ENCODE measurements at regions not wholly inside any gene's neighbourhood (a gene's known extent, or its start where the extent isn't known, plus 50 kb on each side); places are given as distances from the start of the nearest gene placed in this dataset.

- H2BK20ac ChIP-seq (ENCODE audit: low read depth, low read length, poor library complexity, severe bottlenecking), result no peak overlapping the region
- H3K23me2 ChIP-seq (ENCODE audit: insufficient read length, low read depth, low read length, poor library complexity, severe bottlenecking), result no peaks in the 10 kb centered on the region
- no peaks in the 10 kb centered on the region for H4K20me1 ChIP-seq (ENCODE audit: control insufficient read depth, insufficient read depth, insufficient read length)
- no CpG with 5 or more reads among the region's 10 CpGs for WGBS (ENCODE audit: extremely low coverage, insufficient read length, low lambda C conversion rate)
- no peaks in the 10 kb centered on the region for H3K4me1 ChIP-seq (ENCODE audit: insufficient read depth, low read length)
- no peak overlapping the region for H3K27ac ChIP-seq (ENCODE audit: insufficient read length, low read depth, low read length)
- peaks cover 55 to 60% of the 10 kb centered on the region in 2 experiments for H3K9me3 Mint-ChIP-seq
- no peak overlapping the region for H3K18ac ChIP-seq (ENCODE audit: insufficient read length, low read depth, low read length)
- H2BK12ac ChIP-seq (ENCODE audit: insufficient read length, low read depth, low read length), result no peak overlapping the region
- no peak overlapping the region for H4K91ac ChIP-seq (ENCODE audit: insufficient read length, low read depth, low read length)
- no peaks in the 10 kb centered on the region for H3K9me3 ChIP-seq (ENCODE audit: control insufficient read depth, low read depth, low read length)
- H2BK120ac ChIP-seq (ENCODE audit: low read depth, low read length, poor library complexity, severe bottlenecking), result no peak overlapping the region
- TF ChIP-seq, protein P1, sequence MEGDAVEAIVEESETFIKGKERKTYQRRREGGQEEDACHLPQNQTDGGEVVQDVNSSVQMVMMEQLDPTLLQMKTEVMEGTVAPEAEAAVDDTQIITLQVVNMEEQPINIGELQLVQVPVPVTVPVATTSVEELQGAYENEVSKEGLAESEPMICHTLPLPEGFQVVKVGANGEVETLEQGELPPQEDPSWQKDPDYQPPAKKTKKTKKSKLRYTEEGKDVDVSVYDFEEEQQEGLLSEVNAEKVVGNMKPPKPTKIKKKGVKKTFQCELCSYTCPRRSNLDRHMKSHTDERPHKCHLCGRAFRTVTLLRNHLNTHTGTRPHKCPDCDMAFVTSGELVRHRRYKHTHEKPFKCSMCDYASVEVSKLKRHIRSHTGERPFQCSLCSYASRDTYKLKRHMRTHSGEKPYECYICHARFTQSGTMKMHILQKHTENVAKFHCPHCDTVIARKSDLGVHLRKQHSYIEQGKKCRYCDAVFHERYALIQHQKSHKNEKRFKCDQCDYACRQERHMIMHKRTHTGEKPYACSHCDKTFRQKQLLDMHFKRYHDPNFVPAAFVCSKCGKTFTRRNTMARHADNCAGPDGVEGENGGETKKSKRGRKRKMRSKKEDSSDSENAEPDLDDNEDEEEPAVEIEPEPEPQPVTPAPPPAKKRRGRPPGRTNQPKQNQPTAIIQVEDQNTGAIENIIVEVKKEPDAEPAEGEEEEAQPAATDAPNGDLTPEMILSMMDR (conservative IDR thresholded peaks at IDR 0.05), result no peak
- H2AK5ac ChIP-seq (ENCODE audit: insufficient read length, low read length), result no peak overlapping the region
- H3K79me1 ChIP-seq (ENCODE audit: insufficient read depth, low read depth, low read length, poor library complexity, severe bottlenecking), result no peaks in the 10 kb centered on the region
- H2AFZ ChIP-seq (ENCODE audit: low read length), result no peak overlapping the region
- no peak overlapping the region for H3K4me3 Mint-ChIP-seq
- no peak overlapping the region for H3K23ac ChIP-seq (ENCODE audit: insufficient read length, low read depth, low read length)
- H3K36me3 Mint-ChIP-seq (ENCODE audit: insufficient read depth in 1 of 3, low read depth in 3 of 3), result peaks cover 0 to 4% (median 0%) of the 10 kb centered on the region in 3 experiments; a peak in 2 of 7 replicates
- no peak overlapping the region for H2BK15ac ChIP-seq (ENCODE audit: low read depth, low read length)
- no peak overlapping the region for H3K56ac ChIP-seq (ENCODE audit: insufficient read length, low read depth, low read length)
- no peak overlapping the region for H3K9ac ChIP-seq (ENCODE audit: extremely low read depth, insufficient read length, low read length)
- H3K4ac ChIP-seq (ENCODE audit: low read depth, low read length), result no peak overlapping the region
- H3T11ph ChIP-seq (ENCODE audit: low read length), result no peak overlapping the region
- H3K79me2 ChIP-seq (ENCODE audit: insufficient read depth, low read length), result no peaks in the 10 kb centered on the region
- H3K27ac Mint-ChIP-seq, result no peak overlapping the region
- H3K4me1 Mint-ChIP-seq, result peaks cover 2 to 17% of the 10 kb centered on the region in 2 experiments; a peak in 3 of 4 replicates
- no peak overlapping the region for H3K4me2 ChIP-seq (ENCODE audit: insufficient read depth, insufficient read length, low read length)
- H3K27me3 Mint-ChIP-seq (ENCODE audit: low read depth), result peaks cover 3% of the 10 kb centered on the region; the same call in 1 of the 2 replicates
- DNase-seq, result no peak
- H2BK5ac ChIP-seq (ENCODE audit: insufficient read length, low read length), result no peak overlapping the region
- H3K14ac ChIP-seq (ENCODE audit: insufficient read depth, low read length), result no peak overlapping the region
- no peak overlapping the region for H4K8ac ChIP-seq (replicated peaks; ENCODE audit: insufficient read length, low read depth, low read length)
- H4K5ac ChIP-seq (ENCODE audit: insufficient read length, low read depth, low read length), result no peak overlapping the region
- H3K27me3 ChIP-seq (ENCODE audit: insufficient read depth, low read length), result 0 out of 2 replicates have a peak, but pooled peaks cover 3% of the 10 kb centered on the region
Observed at GRCh38 chrX:39019056-39019455, 217.8 kb downstream of the MID1IP1 start.

Data from H9 (cell line).